NT2/D1 (cell line): ENCODE measurements at regions not wholly inside any gene's neighbourhood (a gene's known extent, or its start where the extent isn't known, plus 50 kb on each side); places are given as distances from the start of the nearest gene placed in this dataset.

Experiments
- DNase-seq: peaks from one replicate; pipeline ENCODE4 v3.0.0-alpha.2; 2011; ENCODE audit warnings: low read depth, low spot score
- H3K27me3 ChIP-seq: 2 replicates; pipeline ENCODE4 v1.6.0; 2011; ENCODE audit warnings: mild to moderate bottlenecking; ENCODE audit not compliant: insufficient read length, insufficient read depth
- H3K36me3 ChIP-seq: 2 replicates; pipeline ENCODE4 v1.6.1; 2011; ENCODE audit warnings: mild to moderate bottlenecking, low read length, mixed read lengths; ENCODE audit not compliant: insufficient read depth, insufficient read length
- H3K4me1 ChIP-seq: 2 replicates; pipeline ENCODE4 v1.5.1; 2011; ENCODE audit not compliant: insufficient read depth, insufficient read length
- H3K4me3 ChIP-seq: 2 replicates; pipeline ENCODE4 v1.5.1; 2011; ENCODE audit warnings: low read depth; ENCODE audit not compliant: insufficient read length
- H3K9ac ChIP-seq: 2 replicates; pipeline ENCODE4 v1.6.0; 2011; ENCODE audit warnings: low read depth; ENCODE audit not compliant: insufficient read length
- H3K9me3 ChIP-seq: 2 replicates; pipeline ENCODE4 v1.5.1; 2011; ENCODE audit warnings: mild to moderate bottlenecking, low read length; ENCODE audit not compliant: insufficient read depth
- SUZ12 ChIP-seq: IDR thresholded peaks from 2 replicates; pipeline ENCODE4 v1.6.1; 2011; ENCODE audit not compliant: insufficient read length, insufficient read depth; ENCODE audit errors: extremely low read depth
- YY1 ChIP-seq: IDR thresholded peaks from 2 replicates; pipeline ENCODE4 v1.6.1; 2011; ENCODE audit not compliant: insufficient read length, insufficient read depth
- ZNF274 ChIP-seq: IDR thresholded peaks from 2 replicates; pipeline ENCODE4 v1.6.1; 2011; ENCODE audit warnings: mild to moderate bottlenecking, low read depth, low read length

- no peaks in the 10 kb centered on the region for H3K27me3 ChIP-seq
These were observed 85.3 kb upstream of the ANKRD1 start for GRCh38 chr10:91006001-91006751.

GRCh38 chr10:91006752-91007346 is 86.0 kb upstream of the ANKRD1 start:
- no peak overlapping the region for H3K9ac ChIP-seq
- H3K27me3 ChIP-seq: no peaks in the 10 kb centered on the region
- no peaks in the 10 kb centered on the region for H3K4me1 ChIP-seq
- no peaks in the 10 kb centered on the region for H3K36me3 ChIP-seq
- no peak overlapping the region for H3K4me3 ChIP-seq
- TF ChIP-seq ZNF274 (no peak), SUZ12 (no peak), YY1 (no peak)
- DNase-seq: no peak
- H3K9me3 ChIP-seq: no peaks in the 10 kb centered on the region

More at GRCh38 chr10:91006001-91006751, 85.3 kb upstream of the ANKRD1 start:
- Histone ChIP-seq H3K9ac (no peak overlapping the region), H3K4me3 (no peak overlapping the region), H3K36me3 (no peaks in the 10 kb centered on the region), H3K4me1 (no peaks in the 10 kb centered on the region), H3K9me3 (no peaks in the 10 kb centered on the region)
- no peak for TF ChIP-seq YY1
- TF ChIP-seq ZNF274: no peak
- no peak for TF ChIP-seq SUZ12
- DNase-seq: peak; percentile 23

GRCh38 chr10:91007655-91008054 is 86.8 kb upstream of the ANKRD1 start:
- no peaks in the 10 kb centered on the region for H3K4me1 ChIP-seq
- no peak for DNase-seq
- no peak overlapping the region for H3K4me3 ChIP-seq
- H3K9ac ChIP-seq: no peak overlapping the region
- H3K36me3 ChIP-seq: no peaks in the 10 kb centered on the region
- H3K27me3 ChIP-seq: no peaks in the 10 kb centered on the region
- no peaks in the 10 kb centered on the region for H3K9me3 ChIP-seq
- TF ChIP-seq ZNF274 (no peak), YY1 (no peak), SUZ12 (no peak)

GRCh38 chr10:91009121-91009520 is 88.2 kb upstream of the ANKRD1 start:
- Histone ChIP-seq H3K9ac (no peak overlapping the region), H3K4me3 (no peak overlapping the region), H3K27me3 (no peaks in the 10 kb centered on the region), H3K36me3 (no peaks in the 10 kb centered on the region), H3K9me3 (no peaks in the 10 kb centered on the region), H3K4me1 (no peaks in the 10 kb centered on the region)
- DNase-seq: no peak
- TF ChIP-seq SUZ12 (no peak), YY1 (no peak), ZNF274 (no peak)

- TF ChIP-seq ZNF274 (no peak), SUZ12 (no peak), YY1 (no peak)
- DNase-seq: no peak
- no peak overlapping the region for H3K9ac ChIP-seq
- no peaks in the 10 kb centered on the region for H3K27me3 ChIP-seq
- no peak overlapping the region for H3K4me3 ChIP-seq
- no peaks in the 10 kb centered on the region for H3K9me3 ChIP-seq
- H3K4me1 ChIP-seq: no peaks in the 10 kb centered on the region
- no peaks in the 10 kb centered on the region for H3K36me3 ChIP-seq
These were observed 90.1 kb upstream of the ANKRD1 start for GRCh38 chr10:91010952-91011351.

- Histone ChIP-seq H3K4me1 (no peaks in the 10 kb centered on the region), H3K9ac (no peak overlapping the region), H3K27me3 (no peaks in the 10 kb centered on the region), H3K4me3 (no peak overlapping the region), H3K9me3 (no peaks in the 10 kb centered on the region), H3K36me3 (no peaks in the 10 kb centered on the region)
- no peak for DNase-seq
- TF ChIP-seq YY1 (no peak), ZNF274 (no peak), SUZ12 (no peak)
These were observed 91.6 kb upstream of the ANKRD1 start for GRCh38 chr10:91012502-91012901.

GRCh38 chr10:91013985-91014384 is 93.1 kb upstream of the ANKRD1 start:
- no peaks in the 10 kb centered on the region for H3K27me3 ChIP-seq
- H3K4me3 ChIP-seq: no peak overlapping the region
- TF ChIP-seq ZNF274 (no peak), SUZ12 (no peak), YY1 (no peak)
- no peak overlapping the region for H3K9ac ChIP-seq
- no peak for DNase-seq
- no peaks in the 10 kb centered on the region for H3K9me3 ChIP-seq
- no peaks in the 10 kb centered on the region for H3K4me1 ChIP-seq
- no peaks in the 10 kb centered on the region for H3K36me3 ChIP-seq
